Activated T-cell treated with anti-CD3 and anti-CD28 coated beads, Interleukin-2, amount 50 U/mL, for 24 hours (primary cell): ENCODE measurements at regions not wholly inside any gene's neighbourhood (a gene's known extent, or its start where the extent isn't known, plus 50 kb on each side); places are given as distances from the start of the nearest gene placed in this dataset.

Experiments
- DNase-seq: peaks from one replicate; pipeline ENCODE4 v3.0.0-alpha.2; 2020
- H3K27ac Mint-ChIP-seq: 2 replicates; pipeline ENCODE4 v1.8.0; 2020; ENCODE audit warnings: mild to moderate bottlenecking, mixed read lengths
- H3K27me3 Mint-ChIP-seq: 2 replicates; pipeline ENCODE4 v1.8.0; 2020; ENCODE audit warnings: mixed read lengths
- H3K36me3 Mint-ChIP-seq: 2 replicates; pipeline ENCODE4 v1.8.0; 2020; ENCODE audit warnings: low read depth, mixed read lengths
- H3K4me1 Mint-ChIP-seq: 2 replicates; pipeline ENCODE4 v1.8.0; 2020; ENCODE audit warnings: low read depth, mixed read lengths
- H3K4me3 Mint-ChIP-seq: 2 replicates; pipeline ENCODE4 v1.8.0; 2020; ENCODE audit warnings: mild to moderate bottlenecking, moderate library complexity, mixed read lengths
- H3K9me3 Mint-ChIP-seq: 2 replicates; pipeline ENCODE4 v1.8.0; 2020; ENCODE audit warnings: mixed read lengths

- no peak overlapping the region for H3K27ac Mint-ChIP-seq
- peaks cover 11% of the 10 kb centered on the region for H3K9me3 Mint-ChIP-seq
- DNase-seq, result no peak
- no peaks in the 10 kb centered on the region for H3K36me3 Mint-ChIP-seq
- H3K4me3 Mint-ChIP-seq, result no peak overlapping the region
- no peaks in the 10 kb centered on the region for H3K4me1 Mint-ChIP-seq
- H3K27me3 Mint-ChIP-seq, result peaks cover 8% of the 10 kb centered on the region
Measured at GRCh38 chr5:61719124-61719523, 387.1 kb downstream of the ZSWIM6 start.

GRCh38 chr5:61720829-61721228, 388.8 kb downstream of the ZSWIM6 start:
- Mint-ChIP-seq H3K4me3 (no peak overlapping the region), H3K27me3 (peaks cover 10% of the 10 kb centered on the region), H3K36me3 (no peaks in the 10 kb centered on the region), H3K9me3 (peaks cover 11% of the 10 kb centered on the region), H3K4me1 (no peaks in the 10 kb centered on the region), H3K27ac (no peak overlapping the region)
- DNase-seq, result no peak

DNA sequence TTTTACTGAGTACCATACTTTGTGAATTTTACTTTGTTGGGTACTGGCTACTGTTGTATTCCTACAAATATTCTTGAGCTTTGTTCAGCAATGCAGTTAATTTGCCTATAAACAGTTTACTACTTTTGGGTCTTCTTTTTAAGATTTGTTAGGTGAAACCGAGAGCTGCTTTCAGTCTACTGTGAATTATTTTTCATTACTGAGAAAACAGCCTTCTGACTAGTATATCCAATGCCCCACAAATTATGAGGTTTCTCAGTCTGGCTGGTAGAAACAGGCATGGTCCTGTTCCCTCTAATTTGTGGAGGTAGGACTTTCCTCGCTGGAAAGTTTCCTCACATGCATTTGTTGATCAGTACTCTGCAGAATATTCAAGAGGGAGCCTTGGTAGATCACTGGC, 392.0 kb downstream of the ZSWIM6 start:
- DNase-seq, result no peak
- no peaks in the 10 kb centered on the region for H3K4me1 Mint-ChIP-seq
- H3K9me3 Mint-ChIP-seq, result peaks cover 11% of the 10 kb centered on the region
- H3K36me3 Mint-ChIP-seq, result no peaks in the 10 kb centered on the region
- H3K27ac Mint-ChIP-seq, result no peak overlapping the region
- H3K4me3 Mint-ChIP-seq, result no peak overlapping the region
- peaks cover 14% of the 10 kb centered on the region for H3K27me3 Mint-ChIP-seq

DNA sequence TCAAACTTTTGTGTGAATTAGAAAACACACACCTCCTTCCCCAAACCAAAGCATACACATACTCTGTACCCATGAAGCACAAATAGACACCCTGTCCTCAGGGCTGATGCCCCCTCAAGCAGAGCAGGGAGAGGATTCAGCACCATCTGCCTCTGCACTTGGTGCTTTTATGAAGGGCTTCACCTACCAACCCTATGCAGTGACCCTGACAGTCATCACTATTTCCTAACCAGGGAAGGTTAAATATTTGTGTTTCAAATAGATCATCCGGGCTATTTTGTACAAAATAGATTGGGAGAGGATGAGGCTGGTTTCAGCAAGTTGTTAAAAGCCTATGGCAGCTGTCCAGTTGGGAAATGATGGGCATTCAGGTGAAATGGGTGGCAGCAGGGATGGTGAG, 396.2 kb downstream of the ZSWIM6 start:
- Mint-ChIP-seq H3K36me3 (no peaks in the 10 kb centered on the region), H3K4me1 (no peaks in the 10 kb centered on the region), H3K4me3 (no peak overlapping the region), H3K27me3 (peaks cover 30% of the 10 kb centered on the region), H3K9me3 (peaks cover 6% of the 10 kb centered on the region), H3K27ac (no peak overlapping the region)
- no peak for DNase-seq

DNA sequence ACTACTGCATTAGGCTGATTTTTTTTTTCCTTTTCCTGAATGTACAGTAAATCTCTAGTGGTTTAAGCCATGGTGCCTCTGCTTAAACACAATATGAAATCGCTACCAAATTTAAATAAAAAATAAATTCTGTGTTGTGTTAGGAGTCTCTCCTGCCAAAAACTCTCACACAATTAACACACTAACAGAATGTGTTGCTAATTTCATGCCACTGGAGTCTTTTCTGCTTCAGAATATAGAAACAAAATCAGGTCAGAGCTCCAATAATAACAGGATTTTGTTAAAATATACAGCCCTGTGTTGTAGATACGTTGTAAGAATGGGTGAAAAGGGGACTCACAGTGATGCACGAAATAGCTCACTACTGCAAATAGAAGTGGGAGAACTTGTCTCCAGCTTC, 398.8 kb downstream of the ZSWIM6 start:
- peaks cover 28% of the 10 kb centered on the region for H3K27me3 Mint-ChIP-seq
- H3K27ac Mint-ChIP-seq, result no peak overlapping the region
- H3K36me3 Mint-ChIP-seq, result no peaks in the 10 kb centered on the region
- no peak for DNase-seq
- H3K4me3 Mint-ChIP-seq, result no peak overlapping the region
- H3K9me3 Mint-ChIP-seq, result no peaks in the 10 kb centered on the region
- no peaks in the 10 kb centered on the region for H3K4me1 Mint-ChIP-seq

DNA sequence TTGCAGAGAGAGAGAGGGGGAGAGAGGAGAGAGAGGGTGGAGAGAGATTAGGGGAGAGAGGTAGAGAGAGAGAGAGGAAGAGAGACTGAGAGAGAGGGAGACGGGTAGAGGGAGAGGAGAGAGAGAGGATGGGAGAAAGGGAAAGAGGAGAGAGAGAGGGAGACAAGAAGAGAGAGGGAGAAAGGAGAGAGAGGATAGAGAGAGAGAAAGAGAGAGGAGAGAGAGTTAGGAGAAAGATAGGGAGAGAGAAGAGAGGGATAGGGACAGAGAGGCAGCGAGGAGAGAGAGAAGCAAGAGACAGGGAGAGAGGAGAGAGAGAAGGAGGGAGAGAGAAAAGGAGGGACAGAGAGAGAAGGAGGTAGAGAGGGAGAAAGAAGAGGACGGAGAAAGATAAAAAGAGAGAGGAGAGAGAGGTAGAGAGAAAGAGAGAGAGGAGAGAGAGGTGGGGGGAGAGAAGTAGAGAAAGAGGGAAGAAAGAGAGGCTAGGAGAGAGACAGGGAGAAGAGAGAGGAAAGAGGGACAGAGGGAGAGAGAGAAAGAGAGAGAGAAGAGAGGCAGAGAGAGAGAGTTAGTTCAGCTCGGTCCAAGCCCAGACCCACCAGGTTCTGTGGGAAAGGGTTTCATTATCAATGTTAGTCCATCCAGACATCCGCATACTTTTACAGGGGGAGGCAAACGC, 399.3 kb downstream of the ZSWIM6 start:
- no peaks in the 10 kb centered on the region for H3K4me1 Mint-ChIP-seq
- DNase-seq, result no peak
- no peak overlapping the region for H3K27ac Mint-ChIP-seq

GRCh38 chr5:61731946-61732314, 399.9 kb downstream of the ZSWIM6 start:
- Mint-ChIP-seq H3K27me3 (peaks cover 25% of the 10 kb centered on the region), H3K4me3 (no peak overlapping the region), H3K9me3 (no peaks in the 10 kb centered on the region), H3K36me3 (no peaks in the 10 kb centered on the region), H3K4me1 (no peaks in the 10 kb centered on the region), H3K27ac (no peak overlapping the region)
- no peak for DNase-seq

More for the DNA sequence above, 399.3 kb downstream of the ZSWIM6 start:
- Mint-ChIP-seq H3K4me3 (no peak overlapping the region), H3K9me3 (no peaks in the 10 kb centered on the region), H3K27me3 (peaks cover 25% of the 10 kb centered on the region), H3K36me3 (no peaks in the 10 kb centered on the region)

- Mint-ChIP-seq H3K4me1 (no peaks in the 10 kb centered on the region), H3K36me3 (no peaks in the 10 kb centered on the region), H3K27me3 (peaks cover 28% of the 10 kb centered on the region), H3K27ac (no peak overlapping the region), H3K9me3 (no peaks in the 10 kb centered on the region), H3K4me3 (no peak overlapping the region)
- no peak for DNase-seq
Measured at GRCh38 chr5:61732369-61732768, 400.3 kb downstream of the ZSWIM6 start.

- Mint-ChIP-seq H3K9me3 (no peaks in the 10 kb centered on the region), H3K27ac (no peak overlapping the region), H3K4me1 (no peaks in the 10 kb centered on the region), H3K27me3 (peaks cover 28% of the 10 kb centered on the region), H3K4me3 (no peak overlapping the region), H3K36me3 (no peaks in the 10 kb centered on the region)
- DNase-seq, result no peak
Measured at GRCh38 chr5:61732796-61733195, 400.7 kb downstream of the ZSWIM6 start.

- no peak overlapping the region for H3K4me3 Mint-ChIP-seq
- H3K9me3 Mint-ChIP-seq, result no peaks in the 10 kb centered on the region
- peaks cover 22% of the 10 kb centered on the region for H3K27me3 Mint-ChIP-seq
- no peaks in the 10 kb centered on the region for H3K4me1 Mint-ChIP-seq
- H3K27ac Mint-ChIP-seq, result no peak overlapping the region
- DNase-seq, result no peak
- no peaks in the 10 kb centered on the region for H3K36me3 Mint-ChIP-seq
Measured at GRCh38 chr5:61734001-61734400, 401.9 kb downstream of the ZSWIM6 start.

- no peak overlapping the region for H3K4me3 Mint-ChIP-seq
- DNase-seq, result no peak
- no peaks in the 10 kb centered on the region for H3K36me3 Mint-ChIP-seq
- no peaks in the 10 kb centered on the region for H3K9me3 Mint-ChIP-seq
- H3K4me1 Mint-ChIP-seq, result no peaks in the 10 kb centered on the region
- no peak overlapping the region for H3K27ac Mint-ChIP-seq
- H3K27me3 Mint-ChIP-seq, result peaks cover 17% of the 10 kb centered on the region
Measured at GRCh38 chr5:61734966-61735365, 402.9 kb downstream of the ZSWIM6 start.

DNA sequence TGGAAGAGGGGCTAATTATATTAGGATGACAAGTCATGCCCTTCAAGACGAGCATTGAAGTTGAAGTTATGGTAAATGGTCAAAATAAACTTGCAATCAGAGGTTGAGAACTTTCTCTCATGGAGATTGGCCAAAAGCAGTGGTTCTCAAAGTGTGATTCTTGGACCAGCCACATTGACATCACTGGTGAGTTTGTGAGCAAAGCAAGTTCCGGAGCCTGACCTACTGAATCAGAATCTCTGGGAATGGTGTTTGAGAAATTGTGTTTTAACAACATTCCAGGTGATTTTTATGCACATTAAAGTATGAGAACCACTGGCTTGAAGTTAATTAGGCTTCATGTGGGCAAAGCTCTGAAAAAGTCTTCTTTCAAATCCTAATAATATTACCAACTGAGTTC, 403.5 kb downstream of the ZSWIM6 start:
- H3K36me3 Mint-ChIP-seq, result no peaks in the 10 kb centered on the region
- DNase-seq, result no peak
- H3K9me3 Mint-ChIP-seq, result no peaks in the 10 kb centered on the region
- H3K4me3 Mint-ChIP-seq, result no peak overlapping the region
- no peaks in the 10 kb centered on the region for H3K4me1 Mint-ChIP-seq
- H3K27ac Mint-ChIP-seq, result no peak overlapping the region
- H3K27me3 Mint-ChIP-seq, result peaks cover 13% of the 10 kb centered on the region

- peaks cover 12% of the 10 kb centered on the region for H3K27me3 Mint-ChIP-seq
- no peaks in the 10 kb centered on the region for H3K36me3 Mint-ChIP-seq
- H3K27ac Mint-ChIP-seq, result no peak overlapping the region
- H3K4me3 Mint-ChIP-seq, result no peak overlapping the region
- no peaks in the 10 kb centered on the region for H3K9me3 Mint-ChIP-seq
- no peak for DNase-seq
- no peaks in the 10 kb centered on the region for H3K4me1 Mint-ChIP-seq
Measured at GRCh38 chr5:61735995-61736394, 403.9 kb downstream of the ZSWIM6 start.

- H3K9me3 Mint-ChIP-seq, result no peaks in the 10 kb centered on the region
Measured at GRCh38 chr5:61737301-61737963, 405.4 kb downstream of the ZSWIM6 start.

GRCh38 chr5:61737964-61738340, 405.9 kb downstream of the ZSWIM6 start:
- no peak overlapping the region for H3K4me3 Mint-ChIP-seq
- no peak overlapping the region for H3K27ac Mint-ChIP-seq
- H3K36me3 Mint-ChIP-seq, result no peaks in the 10 kb centered on the region
- no peaks in the 10 kb centered on the region for H3K4me1 Mint-ChIP-seq
- DNase-seq, result no peak
- peaks cover 7% of the 10 kb centered on the region for H3K27me3 Mint-ChIP-seq
- no peaks in the 10 kb centered on the region for H3K9me3 Mint-ChIP-seq

More at GRCh38 chr5:61737301-61737963, 405.4 kb downstream of the ZSWIM6 start:
- no peaks in the 10 kb centered on the region for H3K36me3 Mint-ChIP-seq
- H3K27me3 Mint-ChIP-seq, result peaks cover 8% of the 10 kb centered on the region
- no peak for DNase-seq
- H3K27ac Mint-ChIP-seq, result no peak overlapping the region
- H3K4me3 Mint-ChIP-seq, result no peak overlapping the region
- H3K4me1 Mint-ChIP-seq, result no peaks in the 10 kb centered on the region
